GM12878 (cell line): ENCODE measurements at regions not wholly inside any gene's neighbourhood (a gene's known extent, or its start where the extent isn't known, plus 50 kb on each side); places are given as distances from the start of the nearest gene placed in this dataset.
"Not testable (repeated sequence)": the region's sequence is repeated elsewhere in the genome, so short reads cannot be mapped to it uniquely, and the experiment has no call there.

ENCODE experiments used
- ATAC-seq: fragments of 200-7000 bp; cut with Tn5 transposase; 3 replicates; pipeline ENCODE4 v1.9.1; 2020; ENCODE audit warnings: mild to moderate bottlenecking, moderate library complexity
- BruUV-seq: library from RNA; stranded (reverse); fragments of 400-500 nt; replicated peaks from 2 replicates; lab custom pipeline; 2021; lab: Mats Ljungman, UMichigan
- CTCF ChIA-PET: fragments of 300-600 bp; sonication (Branson Sonifier 250); formaldehyde crosslinking; extraction: SDS; loops from one replicate; lab custom pipeline; 2021; ENCODE audit warnings: inconsistent platforms; lab: Yijun Ruan, JAX
- POLR2A ChIA-PET: fragments of 350-600 bp; formaldehyde crosslinking; extraction: SDS; loops from one replicate; lab custom pipeline; 2021; ENCODE audit warnings: inconsistent platforms; lab: Charles Lee
- RAD21 ChIA-PET: fragments of 300-600 bp; sonication (Branson Sonifier 250); formaldehyde crosslinking; loops from one replicate; lab custom pipeline; 2023; ENCODE audit warnings: antibody characterized with exemption; ENCODE audit not compliant: unreplicated experiment; lab: Charles Lee
- SMC1A ChIA-PET: fragments of 300-600 bp; sonication (Branson Sonifier 250); formaldehyde crosslinking; loops from one replicate; lab custom pipeline; 2023; ENCODE audit not compliant: unreplicated experiment, uncharacterized antibody; lab: Charles Lee
- DNase-seq: peaks from one replicate; pipeline ENCODE4 v3.0.0-alpha.2; 2011; ENCODE audit warnings: low read depth, low spot score
- FAIRE-seq: peaks from 3 replicates; lab custom pipeline; 2011; peaks lifted over from hg19 to GRCh38; lab: Jason Lieb, UNC
- H2AFZ ChIP-seq: 2 replicates; pipeline ENCODE4 v1.6.0; 2011; ENCODE audit warnings: low read depth, low read length, control low read depth; ENCODE audit not compliant: control insufficient read depth
- H3K27ac ChIP-seq: 2 replicates; pipeline ENCODE4 v1.5.1; 2011; ENCODE audit warnings: control low read depth; ENCODE audit not compliant: control insufficient read depth, insufficient read depth
- H3K27me3 ChIP-seq, 2 experiments: replicated peaks in 1 of 2; 2 replicates each; pipeline versions ENCODE4 v1.6.0 to v1.6.1; 2011; ENCODE audit warnings: low read length in 1 of 2; ENCODE audit not compliant: control insufficient read depth in 2 of 2, insufficient read depth in 2 of 2
- H3K36me3 ChIP-seq, 2 experiments: 2 replicates each; pipeline ENCODE4 v1.5.1; 2011; ENCODE audit warnings: low read length in 1 of 2; ENCODE audit not compliant: control insufficient read depth in 2 of 2, insufficient read depth in 2 of 2
- H3K4me1 ChIP-seq: 2 replicates; pipeline ENCODE4 v1.6.1; 2011; ENCODE audit warnings: mild to moderate bottlenecking, low read length, moderate library complexity, mixed read lengths; ENCODE audit not compliant: control insufficient read depth, insufficient read depth
- H3K4me2 ChIP-seq: 2 replicates; pipeline ENCODE4 v1.6.0; 2011; ENCODE audit warnings: control low read depth; ENCODE audit not compliant: control insufficient read depth, insufficient read depth
- H3K4me3 ChIP-seq: fragments of 200-600 bp; sonication (generic); 2 replicates; pipeline ENCODE4 v1.5.1; 2016
- H3K79me2 ChIP-seq: 2 replicates; pipeline ENCODE4 v1.6.0; 2011; ENCODE audit warnings: low read length; ENCODE audit not compliant: control insufficient read depth, insufficient read depth
- H3K9ac ChIP-seq: 2 replicates; pipeline ENCODE4 v1.8.0; 2011; ENCODE audit warnings: low read length, control low read depth, mixed read lengths; ENCODE audit not compliant: control insufficient read depth, insufficient read depth
- H3K9me3 ChIP-seq: replicated peaks from 3 replicates; pipeline ENCODE4 v1.5.1; 2011; ENCODE audit warnings: mild to moderate bottlenecking, low read length; ENCODE audit not compliant: control insufficient read depth, insufficient read depth
- H4K20me1 ChIP-seq: 2 replicates; pipeline ENCODE4 v1.6.0; 2011; ENCODE audit not compliant: control insufficient read depth, insufficient read depth
- BHLHE40 ChIP-seq, 2 experiments: fragments of 450-650 bp in 1 of 2; IDR thresholded peaks; 2 replicates each; pipeline ENCODE4 v1.6.1; 2011 to 2017; ENCODE audit warnings: low read depth in 2 of 2, borderline replicate concordance in 1 of 2, improper control_type of control experiment in 1 of 2, low read length in 1 of 2, mild to moderate bottlenecking in 1 of 2
- EZH2 ChIP-seq: IDR thresholded peaks from 2 replicates; pipeline ENCODE4 v1.6.1; 2012; ENCODE audit warnings: low read depth, mild to moderate bottlenecking, control low read depth, inconsistent platforms, low read length, borderline replicate concordance; ENCODE audit not compliant: control insufficient read depth
- FOS ChIP-seq: IDR thresholded peaks from 3 replicates; pipeline ENCODE4 v1.6.1; 2011; ENCODE audit warnings: borderline replicate concordance; ENCODE audit not compliant: insufficient read length; ENCODE audit errors: extremely low read depth
- IKZF1 ChIP-seq: fragments of 450-650 bp; conservative IDR thresholded peaks from 2 replicates; pipeline ENCODE4 v1.6.1; 2017; ENCODE audit warnings: antibody characterized with exemption, mild to moderate bottlenecking
- KAT2A ChIP-seq: conservative IDR thresholded peaks from 2 replicates; pipeline ENCODE4 v1.6.1; 2011; ENCODE audit warnings: low read depth, low read length; ENCODE audit not compliant: control insufficient read depth
- KDM1A ChIP-seq: fragments of 200-600 bp; sonication (generic); IDR thresholded peaks from 2 replicates; pipeline ENCODE4 v1.6.1; 2016; ENCODE audit warnings: borderline replicate concordance
- MTA2 ChIP-seq: fragments of 450-650 bp; IDR thresholded peaks from 2 replicates; pipeline ENCODE4 v1.6.1; 2016; ENCODE audit warnings: low read depth, mild to moderate bottlenecking, moderate library complexity
- NR2C2 ChIP-seq: IDR thresholded peaks from 2 replicates; pipeline ENCODE4 v1.6.1; 2011; ENCODE audit warnings: borderline replicate concordance, low read depth; ENCODE audit not compliant: control insufficient read depth, insufficient read length
- POLR2AphosphoS2 ChIP-seq: IDR thresholded peaks from 2 replicates; pipeline ENCODE4 v1.6.1; 2011; ENCODE audit warnings: low read depth, mild to moderate bottlenecking, low read length, improper control_type of control experiment, moderate library complexity
- RB1 ChIP-seq: fragments of 450-650 bp; formaldehyde crosslinking; IDR thresholded peaks from 2 replicates; pipeline ENCODE4 v1.6.1; 2017; ENCODE audit warnings: mild to moderate bottlenecking, borderline replicate concordance
- RBBP5 ChIP-seq: fragments of 200-600 bp; sonication (generic); conservative IDR thresholded peaks from 2 replicates; pipeline ENCODE4 v1.6.1; 2016
- SP1 ChIP-seq: IDR thresholded peaks from one replicate; pipeline ENCODE4 v1.6.1; 2011; ENCODE audit warnings: low read depth, low read length
- SUPT20H ChIP-seq: IDR thresholded peaks from 2 replicates; pipeline ENCODE4 v1.6.1; 2011; ENCODE audit warnings: low read depth, mild to moderate bottlenecking, low read length, moderate library complexity, borderline replicate concordance; ENCODE audit not compliant: control insufficient read depth
- WGBS: methylation state at CpG from one replicate; pipeline ENCODE4 v1.1.6; 2016; ENCODE audit warnings: low lambda C conversion rate; ENCODE audit not compliant: insufficient replicate concordance, insufficient coverage; ENCODE audit errors: missing lambda C conversion rate; 5-methylcytosine and 5-hydroxymethylcytosine counted together
- in situ Hi-C: fragments of 300-500 bp; cut with MboI; formaldehyde crosslinking; loops from 9 replicates; pipeline ENCODE4 v1.14.3; 2018; ENCODE audit warnings: mixed read lengths
- intact Hi-C: fragments of 100-400 bp; cut with micrococcal nuclease; formaldehyde crosslinking; loops from one replicate; pipeline ENCODE4 v1.14.2; 2022; ENCODE audit not compliant: unreplicated experiment
- TF ChIP-seq, protein P1 (sequence below): fragments of 150-350 bp; IDR thresholded peaks from 2 replicates; pipeline ENCODE4 v1.6.1; 2014; ENCODE audit warnings: mild to moderate bottlenecking, low read depth, low read length
- TF ChIP-seq, protein P2 (sequence below): fragments of 450-650 bp; IDR thresholded peaks from 2 replicates; pipeline ENCODE4 v1.6.1; 2017; ENCODE audit warnings: mild to moderate bottlenecking, low read depth, inconsistent platforms; ENCODE audit not compliant: poor library complexity, severe bottlenecking

DNA sequence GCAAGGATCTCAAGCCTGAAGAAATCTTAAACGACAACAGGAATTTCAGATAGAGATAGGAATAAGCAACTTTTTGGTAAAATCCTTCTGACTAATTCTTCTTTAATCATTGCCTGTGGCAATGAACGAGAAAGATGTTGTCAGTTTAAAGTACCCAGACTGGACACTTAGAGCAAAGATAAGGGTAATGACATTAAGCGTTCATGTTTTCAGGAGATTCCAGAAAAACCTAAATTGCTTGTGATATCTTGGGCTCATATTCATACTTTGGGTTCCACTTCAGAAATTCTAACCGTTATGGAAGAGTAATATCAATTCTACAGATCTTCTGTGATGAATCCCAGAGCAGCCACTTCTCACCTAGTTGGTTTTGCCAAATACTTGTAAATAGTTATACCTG lies 73.7 kb upstream of the RHOJ start:
- in situ Hi-C loops = no loop called here
- no peak for FAIRE-seq
- SMC1A ChIA-PET = no interaction called here

GRCh38 chr14:63106487-63106886 lies 61.2 kb upstream of the KCNH5 start:
- H3K27me3 ChIP-seq, RAD21 ChIA-PET, in situ Hi-C loops, FAIRE-seq, intact Hi-C loops, H3K4me3 ChIP-seq, H3K4me2 ChIP-seq, POLR2A ChIA-PET, H3K9ac ChIP-seq, BruUV-seq, CTCF ChIA-PET, H3K36me3 ChIP-seq, H4K20me1 ChIP-seq, H2AFZ ChIP-seq, H3K4me1 ChIP-seq, ATAC-seq, H3K27ac ChIP-seq, H3K79me2 ChIP-seq, H3K9me3 ChIP-seq, SMC1A ChIA-PET, DNase-seq: not testable (repeated sequence)
- WGBS = 82% methylated on average over 1 of the region's 1 CpG

More for the DNA sequence above, 73.7 kb upstream of the RHOJ start:
- H3K36me3 ChIP-seq = no peaks in the 10 kb centered on the region
- no peak for DNase-seq
- H3K4me1 ChIP-seq = no peaks in the 10 kb centered on the region
- no peaks in the 10 kb centered on the region for H3K27me3 ChIP-seq
- TF ChIP-seq FOS (no peak), IKZF1 (no peak), SP1 (no peak), KDM1A (no peak), SUPT20H (no peak), BHLHE40 (IDR thresholded peaks at IDR 0.05; ENCODE audit: borderline replicate concordance in 1 of 2, low read depth in 2 of 2, low read length in 1 of 2) (no peak), RB1 (no peak), POLR2AphosphoS2 (no peak), EZH2 (no peak), KAT2A (no peak), NR2C2 (no peak), MTA2 (no peak), RBBP5 (no peak)
- TF ChIP-seq, protein P1, sequence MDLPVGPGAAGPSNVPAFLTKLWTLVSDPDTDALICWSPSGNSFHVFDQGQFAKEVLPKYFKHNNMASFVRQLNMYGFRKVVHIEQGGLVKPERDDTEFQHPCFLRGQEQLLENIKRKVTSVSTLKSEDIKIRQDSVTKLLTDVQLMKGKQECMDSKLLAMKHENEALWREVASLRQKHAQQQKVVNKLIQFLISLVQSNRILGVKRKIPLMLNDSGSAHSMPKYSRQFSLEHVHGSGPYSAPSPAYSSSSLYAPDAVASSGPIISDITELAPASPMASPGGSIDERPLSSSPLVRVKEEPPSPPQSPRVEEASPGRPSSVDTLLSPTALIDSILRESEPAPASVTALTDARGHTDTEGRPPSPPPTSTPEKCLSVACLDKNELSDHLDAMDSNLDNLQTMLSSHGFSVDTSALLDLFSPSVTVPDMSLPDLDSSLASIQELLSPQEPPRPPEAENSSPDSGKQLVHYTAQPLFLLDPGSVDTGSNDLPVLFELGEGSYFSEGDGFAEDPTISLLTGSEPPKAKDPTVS = no peak
- TF ChIP-seq, protein P2, sequence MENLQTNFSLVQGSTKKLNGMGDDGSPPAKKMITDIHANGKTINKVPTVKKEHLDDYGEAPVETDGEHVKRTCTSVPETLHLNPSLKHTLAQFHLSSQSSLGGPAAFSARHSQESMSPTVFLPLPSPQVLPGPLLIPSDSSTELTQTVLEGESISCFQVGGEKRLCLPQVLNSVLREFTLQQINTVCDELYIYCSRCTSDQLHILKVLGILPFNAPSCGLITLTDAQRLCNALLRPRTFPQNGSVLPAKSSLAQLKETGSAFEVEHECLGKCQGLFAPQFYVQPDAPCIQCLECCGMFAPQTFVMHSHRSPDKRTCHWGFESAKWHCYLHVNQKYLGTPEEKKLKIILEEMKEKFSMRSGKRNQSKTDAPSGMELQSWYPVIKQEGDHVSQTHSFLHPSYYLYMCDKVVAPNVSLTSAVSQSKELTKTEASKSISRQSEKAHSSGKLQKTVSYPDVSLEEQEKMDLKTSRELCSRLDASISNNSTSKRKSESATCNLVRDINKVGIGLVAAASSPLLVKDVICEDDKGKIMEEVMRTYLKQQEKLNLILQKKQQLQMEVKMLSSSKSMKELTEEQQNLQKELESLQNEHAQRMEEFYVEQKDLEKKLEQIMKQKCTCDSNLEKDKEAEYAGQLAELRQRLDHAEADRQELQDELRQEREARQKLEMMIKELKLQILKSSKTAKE = no peak
- BruUV-seq = no TSS peak
- ChIA-PET RAD21 (no interaction called here), POLR2A (no interaction called here), CTCF (no interaction called here)
- H3K9me3 ChIP-seq = no peaks in the 10 kb centered on the region
- no peak overlapping the region for H3K9ac ChIP-seq
- H3K4me2 ChIP-seq = no peak overlapping the region
- ATAC-seq = no peak
- no peaks in the 10 kb centered on the region for H3K79me2 ChIP-seq
- 40% methylated on average over 4 of the region's 4 CpGs for WGBS
- no peaks in the 10 kb centered on the region for H4K20me1 ChIP-seq
- intact Hi-C loops = no loop called here
- no peak overlapping the region for H3K4me3 ChIP-seq
- no peak overlapping the region for H3K27ac ChIP-seq
- no peak overlapping the region for H2AFZ ChIP-seq
